Testis (tissue), 2 donors: ENCODE measurements at regions not wholly inside any gene's neighbourhood (a gene's known extent, or its start where the extent isn't known, plus 50 kb on each side); places are given as distances from the start of the nearest gene placed in this dataset.

Experiments used
- POLR2A ChIP-seq: fragments of 450-650 bp; IDR thresholded peaks from one replicate; pipeline ENCODE4 v1.6.1; 2017; ENCODE audit warnings: antibody characterized with exemption, mild to moderate bottlenecking, moderate library complexity
- TF ChIP-seq, protein P1 (sequence below), 3 experiments: fragments of 450-650 bp in 2 of 3; fragments of 200-600 bp in 1 of 3; sonication (generic) in 1 of 3; IDR thresholded peaks; one replicate each; pipeline ENCODE4 v1.5.1; 2016 to 2019; ENCODE audit warnings: antibody characterized with exemption in 3 of 3, mild to moderate bottlenecking in 2 of 3, moderate library complexity in 1 of 3

DNA sequence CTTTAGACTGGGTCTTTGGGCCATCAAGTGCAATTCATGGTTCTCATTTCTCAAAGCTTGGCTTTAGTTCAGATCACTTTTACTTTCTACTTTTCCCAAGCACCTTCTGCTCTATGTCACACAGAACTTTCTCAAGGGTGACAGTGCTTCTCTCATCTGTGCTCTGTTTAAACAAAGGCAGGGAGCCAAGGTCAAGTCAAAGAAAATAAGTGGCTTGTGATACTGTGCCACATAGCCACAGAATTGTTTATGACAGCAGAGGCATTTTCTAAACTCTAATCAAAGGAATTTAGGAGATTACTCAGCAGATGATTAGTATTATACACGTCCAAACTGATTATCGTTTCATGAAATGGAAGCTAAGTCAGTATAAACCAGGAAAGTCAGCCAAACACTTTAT lies 348.0 kb downstream of the HDGFL1 start:
- TF ChIP-seq, protein P1, sequence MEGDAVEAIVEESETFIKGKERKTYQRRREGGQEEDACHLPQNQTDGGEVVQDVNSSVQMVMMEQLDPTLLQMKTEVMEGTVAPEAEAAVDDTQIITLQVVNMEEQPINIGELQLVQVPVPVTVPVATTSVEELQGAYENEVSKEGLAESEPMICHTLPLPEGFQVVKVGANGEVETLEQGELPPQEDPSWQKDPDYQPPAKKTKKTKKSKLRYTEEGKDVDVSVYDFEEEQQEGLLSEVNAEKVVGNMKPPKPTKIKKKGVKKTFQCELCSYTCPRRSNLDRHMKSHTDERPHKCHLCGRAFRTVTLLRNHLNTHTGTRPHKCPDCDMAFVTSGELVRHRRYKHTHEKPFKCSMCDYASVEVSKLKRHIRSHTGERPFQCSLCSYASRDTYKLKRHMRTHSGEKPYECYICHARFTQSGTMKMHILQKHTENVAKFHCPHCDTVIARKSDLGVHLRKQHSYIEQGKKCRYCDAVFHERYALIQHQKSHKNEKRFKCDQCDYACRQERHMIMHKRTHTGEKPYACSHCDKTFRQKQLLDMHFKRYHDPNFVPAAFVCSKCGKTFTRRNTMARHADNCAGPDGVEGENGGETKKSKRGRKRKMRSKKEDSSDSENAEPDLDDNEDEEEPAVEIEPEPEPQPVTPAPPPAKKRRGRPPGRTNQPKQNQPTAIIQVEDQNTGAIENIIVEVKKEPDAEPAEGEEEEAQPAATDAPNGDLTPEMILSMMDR (IDR thresholded peaks at IDR 0.05), result no peak
- no peak for TF ChIP-seq POLR2A
